Activated naive CD8-positive, alpha-beta T cell treated with anti-CD3 and anti-CD28 coated beads, Interleukin-2, amount 50 U/mL, for 24 hours (primary cell): ENCODE measurements at regions not wholly inside any gene's neighbourhood (a gene's known extent, or its start where the extent isn't known, plus 50 kb on each side); places are given as distances from the start of the nearest gene placed in this dataset.

Experiments
- ATAC-seq: fragments of 150-1000 bp; cut with Tn5 transposase; one replicate; pipeline ENCODE4 v1.10.0; 2021
- DNase-seq: peaks from one replicate; pipeline ENCODE4 v3.0.0; 2021
- H3K27ac Mint-ChIP-seq: one replicate; pipeline ENCODE4 v1.8.0; 2021; ENCODE audit warnings: mild to moderate bottlenecking, mixed read lengths
- H3K27me3 Mint-ChIP-seq: one replicate; pipeline ENCODE4 v1.8.0; 2021; ENCODE audit warnings: mixed read lengths
- H3K36me3 Mint-ChIP-seq: one replicate; pipeline ENCODE4 v1.8.0; 2021; ENCODE audit warnings: low read depth, mixed read lengths
- H3K4me1 Mint-ChIP-seq: one replicate; pipeline ENCODE4 v1.8.0; 2021; ENCODE audit warnings: mixed read lengths
- H3K4me3 Mint-ChIP-seq: one replicate; pipeline ENCODE4 v1.8.0; 2021; ENCODE audit warnings: mild to moderate bottlenecking, moderate library complexity, mixed read lengths
- H3K9me3 Mint-ChIP-seq: one replicate; pipeline ENCODE4 v1.8.0; 2021; ENCODE audit warnings: mixed read lengths

DNA sequence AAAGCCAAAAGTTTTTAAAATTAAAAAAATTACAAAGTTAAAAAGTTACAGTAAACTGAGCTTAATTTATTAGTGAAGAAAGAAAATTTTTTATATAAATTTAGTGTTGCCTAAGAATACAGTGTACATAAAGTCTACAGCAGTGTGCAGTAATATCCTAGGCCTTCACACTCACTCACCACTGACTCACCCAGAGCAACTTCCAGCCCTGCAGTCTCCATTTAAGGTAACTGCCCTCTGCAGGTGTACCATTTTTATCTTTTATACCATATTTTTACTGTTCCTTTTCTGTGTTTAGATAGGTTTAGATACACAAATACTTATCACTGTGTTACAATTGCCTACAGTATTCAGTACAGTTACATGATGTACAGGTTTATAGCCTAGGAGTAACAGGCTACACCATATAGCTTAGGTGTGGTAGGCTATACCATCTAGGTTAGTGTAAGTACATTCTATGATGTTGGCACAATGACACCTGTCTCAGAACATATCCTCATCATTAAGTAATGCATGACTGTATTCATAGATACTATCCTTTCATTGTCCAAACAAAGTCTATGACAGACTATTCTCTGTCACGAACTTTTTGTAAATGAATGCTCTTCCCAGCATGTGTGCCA lies 78.6 kb upstream of the PBX1 start:
- Mint-ChIP-seq H3K27ac (no peak overlapping the region), H3K9me3 (peaks cover 4% of the 10 kb centered on the region), H3K4me3 (no peak overlapping the region), H3K4me1 (no peaks in the 10 kb centered on the region), H3K36me3 (no peaks in the 10 kb centered on the region), H3K27me3 (no peaks in the 10 kb centered on the region)
- no peak for DNase-seq
- no peak for ATAC-seq

GRCh38 chr1:164495905-164496304 lies 63.1 kb upstream of the PBX1 start:
- DNase-seq (no peak), ATAC-seq (no peak)
- Mint-ChIP-seq H3K4me3 (no peak overlapping the region), H3K9me3 (peaks cover 17% of the 10 kb centered on the region), H3K4me1 (no peaks in the 10 kb centered on the region), H3K27me3 (no peaks in the 10 kb centered on the region), H3K27ac (no peak overlapping the region), H3K36me3 (no peaks in the 10 kb centered on the region)

- ATAC-seq (no peak), DNase-seq (no peak)
- H3K4me1 Mint-ChIP-seq: no peaks in the 10 kb centered on the region
- H3K9me3 Mint-ChIP-seq: peaks cover 26% of the 10 kb centered on the region
- no peaks in the 10 kb centered on the region for H3K27me3 Mint-ChIP-seq
- no peak overlapping the region for H3K27ac Mint-ChIP-seq
- no peak overlapping the region for H3K4me3 Mint-ChIP-seq
- no peaks in the 10 kb centered on the region for H3K36me3 Mint-ChIP-seq
Observed at GRCh38 chr1:164498792-164499191, 60.2 kb upstream of the PBX1 start.

GRCh38 chr1:164504749-164505148 lies 54.2 kb upstream of the PBX1 start:
- H3K36me3 Mint-ChIP-seq: no peaks in the 10 kb centered on the region
- no peak for ATAC-seq
- DNase-seq: no peak
- H3K27me3 Mint-ChIP-seq: no peaks in the 10 kb centered on the region
- peaks cover 19% of the 10 kb centered on the region for H3K9me3 Mint-ChIP-seq
- no peak overlapping the region for H3K27ac Mint-ChIP-seq
- no peak overlapping the region for H3K4me3 Mint-ChIP-seq
- H3K4me1 Mint-ChIP-seq: no peaks in the 10 kb centered on the region
